ENCODE measurements at regions not wholly inside any gene's neighbourhood (a gene's known extent, or its start where the extent isn't known, plus 50 kb on each side); places are given as distances from the start of the nearest gene placed in this dataset.

GRCh38 chrX:7603387-7603786 lies 239.6 kb upstream of the VCX start:
- TF ChIP-seq CTCF (IDR thresholded peaks at IDR 0.05) (no peak), POLR2A (IDR thresholded peaks at IDR 0.05) (no peak)

Measured in esophagus squamous epithelium (tissue), 4 donors.